H1 (cell line): ENCODE measurements at regions not wholly inside any gene's neighbourhood (a gene's known extent, or its start where the extent isn't known, plus 50 kb on each side); places are given as distances from the start of the nearest gene placed in this dataset.

Experiments
- CTCF ChIA-PET: fragments of 300-600 bp; sonication (Branson Sonifier 250); formaldehyde crosslinking; loops from one replicate; lab custom pipeline; 2021; ENCODE audit not compliant: partially characterized antibody; lab: Charles Lee
- POLR2A ChIA-PET: fragments of 300-600 bp; sonication (Branson Sonifier 250); formaldehyde crosslinking; loops from one replicate; lab custom pipeline; 2021; ENCODE audit warnings: inconsistent platforms; ENCODE audit not compliant: partially characterized antibody; lab: Charles Lee
- DNase-seq, 2 experiments: peaks; one replicate each; pipeline versions ENCODE4 v3.0.0 to v3.0.0-alpha.2; 2010 to 2022; ENCODE audit warnings: low spot score in 2 of 2, low read depth in 1 of 2, mixed read lengths in 1 of 2
- FAIRE-seq: peaks from 2 replicates; lab custom pipeline; 2011; peaks lifted over from hg19 to GRCh38; lab: Jason Lieb, UNC
- H2AFZ ChIP-seq: 2 replicates; pipeline ENCODE4 v1.8.1; 2012; ENCODE audit warnings: low read length, inconsistent platforms
- H2AK5ac ChIP-seq: 2 replicates; pipeline ENCODE4 v1.6.1; 2013; ENCODE audit warnings: low read depth, low read length
- H2BK120ac ChIP-seq: replicated peaks from 2 replicates; pipeline ENCODE3; 2013; ENCODE audit warnings: low read depth, low read length, inconsistent platforms
- H2BK12ac ChIP-seq: 2 replicates; pipeline ENCODE4 v1.6.1; 2013; ENCODE audit warnings: low read depth, low read length
- H2BK15ac ChIP-seq: 2 replicates; pipeline ENCODE4 v1.6.1; 2013; ENCODE audit warnings: low read length
- H2BK20ac ChIP-seq: 2 replicates; pipeline ENCODE4 v1.6.1; 2013; ENCODE audit warnings: low read length
- H2BK5ac ChIP-seq: 2 replicates; pipeline ENCODE4 v1.6.1; 2013; ENCODE audit warnings: low read depth, low read length
- H3K14ac ChIP-seq: 2 replicates; pipeline ENCODE4 v1.6.1; 2013; ENCODE audit warnings: inconsistent platforms; ENCODE audit not compliant: insufficient read length
- H3K18ac ChIP-seq: 2 replicates; pipeline ENCODE4 v1.6.1; 2013; ENCODE audit warnings: low read length; ENCODE audit errors: extremely low read depth
- H3K23ac ChIP-seq: 2 replicates; pipeline ENCODE4 v1.6.1; 2013; ENCODE audit warnings: inconsistent platforms; ENCODE audit not compliant: insufficient read length
- H3K23me2 ChIP-seq: 2 replicates; pipeline ENCODE4 v1.6.1; 2013; ENCODE audit warnings: low read depth, low read length
- H3K27ac ChIP-seq: 2 replicates; pipeline ENCODE4 v1.6.1; 2011; ENCODE audit warnings: low read depth, low read length, inconsistent platforms
- H3K27me3 ChIP-seq, 4 experiments: replicated peaks in 1 of 4; 1 replicate in 1 of 4; 2 replicates in 3 of 4; pipeline versions ENCODE4 v1.6.1 to v1.8.1; 2011 to 2013; ENCODE audit warnings: low read length in 3 of 4, mild to moderate bottlenecking in 3 of 4, inconsistent platforms in 2 of 4, mixed read lengths in 2 of 4, moderate library complexity in 1 of 4; ENCODE audit not compliant: control insufficient read depth in 3 of 4, insufficient read depth in 3 of 4; ENCODE audit errors: extremely low read depth in 1 of 4
- H3K36me3 ChIP-seq, 4 experiments: 2 replicates each; pipeline versions ENCODE4 v1.6.1 to v1.8.1; 2011 to 2013; ENCODE audit warnings: mild to moderate bottlenecking in 4 of 4, low read length in 3 of 4, moderate library complexity in 2 of 4, control low read depth in 1 of 4, inconsistent platforms in 1 of 4; ENCODE audit not compliant: insufficient read depth in 4 of 4, control insufficient read depth in 2 of 4
- H3K4ac ChIP-seq: replicated peaks from 2 replicates; pipeline ENCODE3; 2013; ENCODE audit warnings: low read length, low read depth, mixed read lengths, inconsistent platforms; ENCODE audit not compliant: insufficient read length
- H3K4me1 ChIP-seq, 4 experiments: replicated peaks in 1 of 4; 1 replicate in 1 of 4; 2 replicates in 3 of 4; pipeline versions ENCODE4 v1.6.1 to v1.8.1; 2011 to 2013; ENCODE audit warnings: low read length in 3 of 4, inconsistent platforms in 2 of 4, mixed read lengths in 1 of 4; ENCODE audit not compliant: insufficient read depth in 4 of 4, control insufficient read depth in 3 of 4
- H3K4me2 ChIP-seq, 2 experiments: 2 replicates each; pipeline versions ENCODE4 v1.6.1 to v1.8.1; 2011 to 2013; ENCODE audit warnings: low read depth in 2 of 2, low read length in 2 of 2, control low read depth in 1 of 2, inconsistent platforms in 1 of 2, mild to moderate bottlenecking in 1 of 2; ENCODE audit not compliant: insufficient read depth in 1 of 2
- H3K4me3 ChIP-seq, 4 experiments: fragments of 200-600, 300-600 bp in 1 of 4; sonication (generic), shearing (Covaris generic), sonication (Bioruptor Twin) in 1 of 4; 2 replicates each; pipeline versions ENCODE4 v1.5.1 to v1.8.1; 2011 to 2016; ENCODE audit warnings: low read length in 4 of 4, low read depth in 3 of 4, control low read depth in 2 of 4, inconsistent platforms in 2 of 4, mild to moderate bottlenecking in 2 of 4, mixed read lengths in 1 of 4, moderate library complexity in 1 of 4; ENCODE audit not compliant: insufficient read depth in 2 of 4; ENCODE audit errors: extremely low read depth in 1 of 4
- H3K56ac ChIP-seq: replicated peaks from 2 replicates; pipeline ENCODE3; 2013; ENCODE audit warnings: low read depth, mild to moderate bottlenecking, mixed read lengths, low read length, inconsistent platforms; ENCODE audit not compliant: insufficient read length
- H3K79me1 ChIP-seq: 2 replicates; pipeline ENCODE4 v1.6.1; 2013; ENCODE audit warnings: low read depth, low read length, control low read depth
- H3K79me2 ChIP-seq, 2 experiments: 2 replicates each; pipeline versions ENCODE4 v1.6.1 to v1.8.1; 2012 to 2013; ENCODE audit warnings: low read length in 2 of 2, mild to moderate bottlenecking in 2 of 2, inconsistent platforms in 1 of 2; ENCODE audit not compliant: insufficient read depth in 2 of 2, control insufficient read depth in 1 of 2
- H3K9ac ChIP-seq, 4 experiments: replicated peaks in 1 of 4; 1 replicate in 1 of 4; 2 replicates in 3 of 4; pipeline versions ENCODE4 v1.6.1 to v1.8.1; 2011 to 2013; ENCODE audit warnings: low read depth in 3 of 4, low read length in 3 of 4, control low read depth in 2 of 4, mild to moderate bottlenecking in 2 of 4, moderate library complexity in 2 of 4, inconsistent platforms in 1 of 4; ENCODE audit errors: extremely low read depth in 1 of 4
- H3K9me3 ChIP-seq, 2 experiments: 2 replicates each; pipeline versions ENCODE4 v1.6.1 to v1.8.1; 2012 to 2013; ENCODE audit warnings: mild to moderate bottlenecking in 2 of 2, moderate library complexity in 2 of 2, control low read depth in 1 of 2, inconsistent platforms in 1 of 2, low read depth in 1 of 2, low read length in 1 of 2, mixed read lengths in 1 of 2; ENCODE audit not compliant: insufficient read depth in 2 of 2
- H4K20me1 ChIP-seq, 2 experiments: replicated peaks in 1 of 2; 2 replicates each; pipeline versions ENCODE3 to v1.8.1; 2011 to 2013; ENCODE audit warnings: inconsistent platforms in 2 of 2, low read length in 2 of 2, mild to moderate bottlenecking in 1 of 2; ENCODE audit not compliant: insufficient read depth in 2 of 2, control insufficient read depth in 1 of 2
- H4K5ac ChIP-seq: 2 replicates; pipeline ENCODE4 v1.6.1; 2013; ENCODE audit warnings: low read length, low read depth, mixed read lengths, inconsistent platforms; ENCODE audit not compliant: insufficient read length
- H4K8ac ChIP-seq: 2 replicates; pipeline ENCODE4 v1.8.0; 2013; ENCODE audit warnings: mild to moderate bottlenecking, moderate library complexity, low read length, inconsistent platforms; ENCODE audit not compliant: insufficient read depth; ENCODE audit errors: extremely low read depth
- H4K91ac ChIP-seq: replicated peaks from 2 replicates; pipeline ENCODE3; 2013; ENCODE audit warnings: low read length, mixed read lengths, inconsistent platforms; ENCODE audit not compliant: insufficient read length
- ATF2 ChIP-seq: IDR thresholded peaks from 2 replicates; pipeline ENCODE4 v1.6.1; 2012; ENCODE audit warnings: low read length, inconsistent platforms
- CHD1 ChIP-seq: IDR thresholded peaks from 2 replicates; pipeline ENCODE4 v1.6.1; 2012; ENCODE audit warnings: low read depth, low read length, improper control_type of control experiment
- HDAC6 ChIP-seq: IDR thresholded peaks from one replicate; pipeline ENCODE4 v1.7.1; 2012; ENCODE audit warnings: low read depth, mild to moderate bottlenecking, inconsistent platforms, low read length, moderate library complexity
- NRF1 ChIP-seq: IDR thresholded peaks from 2 replicates; pipeline ENCODE4 v1.6.1; 2011; ENCODE audit warnings: mild to moderate bottlenecking, low read depth, low read length, improper control_type of control experiment
- POLR2A ChIP-seq, 2 experiments: IDR thresholded peaks; 1 replicate in 1 of 2; 2 replicates in 1 of 2; pipeline ENCODE4 v1.6.1; 2011; ENCODE audit warnings: low read depth in 2 of 2, low read length in 2 of 2, mild to moderate bottlenecking in 2 of 2; ENCODE audit errors: control extremely low read depth in 1 of 2
- POLR2AphosphoS5 ChIP-seq: IDR thresholded peaks from 2 replicates; pipeline ENCODE4 v1.6.1; 2011; ENCODE audit warnings: low read depth, low read length
- RBBP5 ChIP-seq: IDR thresholded peaks from 2 replicates; pipeline ENCODE4 v1.7.1; 2012; ENCODE audit warnings: low read depth, mild to moderate bottlenecking, inconsistent platforms, low read length, moderate library complexity, borderline replicate concordance
- RNF2 ChIP-seq: fragments of 200-900, 300-1000 bp; sonication (generic); IDR thresholded peaks from 2 replicates; pipeline ENCODE4 v1.7.1; 2016; ENCODE audit warnings: borderline replicate concordance, low read depth, mild to moderate bottlenecking, antibody characterized with exemption, low read length; ENCODE audit not compliant: poor library complexity, severe bottlenecking; ENCODE audit errors: missing control alignments
- SP4 ChIP-seq: IDR thresholded peaks from 2 replicates; pipeline ENCODE4 v1.6.1; 2012; ENCODE audit warnings: low read length, inconsistent platforms
- SRF ChIP-seq: IDR thresholded peaks from 2 replicates; pipeline ENCODE4 v1.6.1; 2011; ENCODE audit warnings: mild to moderate bottlenecking, low read depth, low read length, moderate library complexity
- USF2 ChIP-seq: IDR thresholded peaks from 2 replicates; pipeline ENCODE4 v1.6.1; 2011; ENCODE audit warnings: low read length, improper control_type of control experiment
- YY1 ChIP-seq: IDR thresholded peaks from 2 replicates; pipeline ENCODE4 v1.6.1; 2011; ENCODE audit warnings: low read depth, mild to moderate bottlenecking, low read length
- ZNF274 ChIP-seq: IDR thresholded peaks from 2 replicates; pipeline ENCODE4 v1.7.0; 2012; ENCODE audit warnings: low read length, borderline replicate concordance; ENCODE audit errors: extremely low read depth
- WGBS, 2 experiments: shearing (Covaris generic) in 1 of 2; methylation state at CpG; one replicate each; pipeline versions ENCODE4 v1.1.6 to v1.1.7; 2013 to 2015; ENCODE audit warnings: low lambda C conversion rate in 2 of 2, mixed read lengths in 2 of 2, inconsistent platforms in 1 of 2, low coverage in 1 of 2, missing lambda C conversion rate in 1 of 2; ENCODE audit not compliant: insufficient replicate concordance in 2 of 2, insufficient coverage in 1 of 2, insufficient read length in 1 of 2; ENCODE audit errors: extremely low coverage in 1 of 2, missing lambda C conversion rate in 1 of 2; 5-methylcytosine and 5-hydroxymethylcytosine counted together

- POLR2A ChIA-PET = no interaction called here
- Histone ChIP-seq H2BK12ac (no peak overlapping the region), H3K4ac (no peak overlapping the region)
- TF ChIP-seq NRF1 = no peak
- no peak for TF ChIP-seq ZNF274
- TF ChIP-seq RBBP5 = no peak
- TF ChIP-seq ATF2 = no peak
- no peak for TF ChIP-seq CHD1
- TF ChIP-seq POLR2AphosphoS5 = no peak
- no peak for TF ChIP-seq YY1
- no peak for TF ChIP-seq SRF
- no peak for TF ChIP-seq HDAC6
- TF ChIP-seq SP4 = no peak
- TF ChIP-seq POLR2A (IDR thresholded peaks at IDR 0.05; ENCODE audit: control extremely low read depth in 1 of 2, low read depth in 2 of 2, low read length in 2 of 2) = no peak
- no peak for TF ChIP-seq USF2
- no peak for TF ChIP-seq RNF2
These were observed 239.8 kb downstream of the EN1 start for GRCh38 chr2:118607641-118608040.

More at GRCh38 chr2:118607641-118608040, 239.8 kb downstream of the EN1 start:
- no peak overlapping the region for H4K8ac ChIP-seq
- no peak overlapping the region for H3K27ac ChIP-seq
- H3K23me2 ChIP-seq = no peaks in the 10 kb centered on the region
- no peaks in the 10 kb centered on the region for H3K27me3 ChIP-seq
- CTCF ChIA-PET = interaction anchor here (0.6 to 1.2 kb wide), 2 partner anchors 68 to 253 kb away, joined by 3 read pairs; no protein-coding TSS in a partner anchor
- H4K91ac ChIP-seq = no peak overlapping the region
- no peak overlapping the region for H2AFZ ChIP-seq
- no peak overlapping the region for H3K18ac ChIP-seq
- H3K9ac ChIP-seq = no peak overlapping the region
- no peak overlapping the region for H2BK120ac ChIP-seq
- H3K56ac ChIP-seq = no peak overlapping the region
- H3K9me3 ChIP-seq = no peaks in the 10 kb centered on the region
- WGBS, 2 experiments = 75% methylated on average over 6 of the region's 6 CpGs; no CpG with 5 or more reads in 1 of the 2 experiments
- no peak overlapping the region for H3K4me2 ChIP-seq
- no peak overlapping the region for H3K23ac ChIP-seq
- H2BK15ac ChIP-seq = no peak overlapping the region
- no peaks in the 10 kb centered on the region for H3K36me3 ChIP-seq
- H4K5ac ChIP-seq = no peak overlapping the region
- DNase-seq = no peak
- H3K79me1 ChIP-seq = no peaks in the 10 kb centered on the region
- H3K79me2 ChIP-seq = no peaks in the 10 kb centered on the region
- no peak overlapping the region for H3K14ac ChIP-seq
- H2BK5ac ChIP-seq = no peak overlapping the region
- H4K20me1 ChIP-seq = no peaks in the 10 kb centered on the region
- no peaks in the 10 kb centered on the region for H3K4me1 ChIP-seq
- H2AK5ac ChIP-seq = no peak overlapping the region
- no peak for FAIRE-seq
- H2BK20ac ChIP-seq = no peak overlapping the region
- no peak overlapping the region for H3K4me3 ChIP-seq
